ENCODE measurements at regions not wholly inside any gene's neighbourhood (a gene's known extent, or its start where the extent isn't known, plus 50 kb on each side); places are given as distances from the start of the nearest gene placed in this dataset.

DNA sequence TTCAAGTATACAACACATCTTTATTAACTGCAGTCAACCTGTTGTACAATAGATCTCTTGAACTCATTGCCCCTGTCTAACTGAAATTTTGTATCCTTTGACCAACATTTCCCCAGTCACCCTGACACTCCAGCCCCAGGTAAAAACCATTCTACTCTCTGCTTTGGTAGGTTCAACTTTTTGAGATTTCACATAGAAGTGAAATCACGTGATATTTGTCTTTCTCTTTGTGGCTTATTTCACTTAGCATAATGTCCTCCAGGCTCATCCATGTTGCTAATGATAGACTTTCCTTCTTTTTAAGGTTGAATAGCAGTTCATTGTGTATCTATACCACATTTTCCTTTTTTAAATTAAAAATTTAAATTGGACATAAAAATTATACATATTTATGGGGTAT lies 126.5 kb upstream of the MAN2A1 start:
- TF ChIP-seq, protein P1, sequence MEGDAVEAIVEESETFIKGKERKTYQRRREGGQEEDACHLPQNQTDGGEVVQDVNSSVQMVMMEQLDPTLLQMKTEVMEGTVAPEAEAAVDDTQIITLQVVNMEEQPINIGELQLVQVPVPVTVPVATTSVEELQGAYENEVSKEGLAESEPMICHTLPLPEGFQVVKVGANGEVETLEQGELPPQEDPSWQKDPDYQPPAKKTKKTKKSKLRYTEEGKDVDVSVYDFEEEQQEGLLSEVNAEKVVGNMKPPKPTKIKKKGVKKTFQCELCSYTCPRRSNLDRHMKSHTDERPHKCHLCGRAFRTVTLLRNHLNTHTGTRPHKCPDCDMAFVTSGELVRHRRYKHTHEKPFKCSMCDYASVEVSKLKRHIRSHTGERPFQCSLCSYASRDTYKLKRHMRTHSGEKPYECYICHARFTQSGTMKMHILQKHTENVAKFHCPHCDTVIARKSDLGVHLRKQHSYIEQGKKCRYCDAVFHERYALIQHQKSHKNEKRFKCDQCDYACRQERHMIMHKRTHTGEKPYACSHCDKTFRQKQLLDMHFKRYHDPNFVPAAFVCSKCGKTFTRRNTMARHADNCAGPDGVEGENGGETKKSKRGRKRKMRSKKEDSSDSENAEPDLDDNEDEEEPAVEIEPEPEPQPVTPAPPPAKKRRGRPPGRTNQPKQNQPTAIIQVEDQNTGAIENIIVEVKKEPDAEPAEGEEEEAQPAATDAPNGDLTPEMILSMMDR (IDR thresholded peaks at IDR 0.05) = no peak

DNA sequence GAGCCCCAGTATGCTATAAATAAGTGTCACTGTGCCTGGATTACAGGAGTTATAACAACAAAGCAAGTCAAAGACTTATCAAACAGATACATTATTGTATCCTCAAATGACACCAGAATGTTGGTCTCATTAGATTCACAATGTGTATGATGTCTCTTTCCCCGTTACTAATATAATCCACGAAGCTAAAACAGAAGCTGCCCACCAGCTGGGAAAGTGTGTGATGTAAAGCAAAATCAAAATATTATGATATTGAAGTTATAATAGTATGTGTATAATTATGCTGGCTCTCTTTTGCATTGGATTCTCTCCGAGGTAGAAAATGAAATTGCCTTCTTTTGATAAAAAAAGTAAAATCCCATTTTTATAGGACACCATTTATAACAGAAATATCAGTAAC lies 127.3 kb upstream of the MAN2A1 start:
- TF ChIP-seq, protein P1 (IDR thresholded peaks at IDR 0.05) = no peak

DNA sequence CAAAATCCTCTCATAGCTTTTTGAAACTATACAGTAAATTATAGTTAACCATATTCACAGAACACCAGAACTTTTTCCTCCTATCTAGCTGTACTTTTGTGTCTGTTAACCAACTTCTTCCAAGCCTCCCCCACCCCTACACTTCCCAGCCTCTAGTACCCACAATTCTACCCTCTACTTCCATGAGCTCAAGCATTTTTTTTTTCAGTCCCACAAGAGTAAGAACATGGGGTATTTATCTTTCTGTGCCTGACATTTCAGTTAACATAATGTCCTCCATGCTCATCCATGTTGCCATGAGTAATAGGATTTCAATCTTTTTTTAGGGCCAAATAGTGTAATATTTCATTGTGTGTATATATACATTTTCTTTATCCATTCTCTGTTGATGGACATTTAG lies 128.3 kb upstream of the MAN2A1 start:
- TF ChIP-seq, protein P1 (IDR thresholded peaks at IDR 0.05) = no peak

GRCh38 chr5:109560554-109560953 lies 129.2 kb upstream of the MAN2A1 start:
- TF ChIP-seq, protein P1 (IDR thresholded peaks at IDR 0.05) = no peak

DNA sequence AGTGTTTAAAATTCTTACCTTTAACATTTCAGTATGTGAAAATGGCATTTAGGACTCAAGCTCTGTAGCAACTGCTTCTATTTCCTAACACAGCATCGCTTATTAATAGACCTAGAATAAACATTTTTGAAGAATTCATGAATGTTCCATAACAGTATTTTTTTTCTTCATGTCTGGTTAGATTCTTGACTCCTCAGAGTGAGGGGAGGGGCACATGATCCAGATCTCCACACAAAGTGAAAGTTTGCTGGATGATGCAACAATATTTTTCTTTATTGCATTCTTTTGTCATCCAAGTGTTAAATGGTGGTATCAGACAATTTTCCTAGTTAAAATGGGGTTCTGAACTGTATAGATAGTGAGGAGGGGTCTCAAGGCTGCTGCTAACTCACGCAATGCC lies 130.8 kb upstream of the MAN2A1 start:
- TF ChIP-seq, protein P1 (IDR thresholded peaks at IDR 0.05) = no peak

DNA sequence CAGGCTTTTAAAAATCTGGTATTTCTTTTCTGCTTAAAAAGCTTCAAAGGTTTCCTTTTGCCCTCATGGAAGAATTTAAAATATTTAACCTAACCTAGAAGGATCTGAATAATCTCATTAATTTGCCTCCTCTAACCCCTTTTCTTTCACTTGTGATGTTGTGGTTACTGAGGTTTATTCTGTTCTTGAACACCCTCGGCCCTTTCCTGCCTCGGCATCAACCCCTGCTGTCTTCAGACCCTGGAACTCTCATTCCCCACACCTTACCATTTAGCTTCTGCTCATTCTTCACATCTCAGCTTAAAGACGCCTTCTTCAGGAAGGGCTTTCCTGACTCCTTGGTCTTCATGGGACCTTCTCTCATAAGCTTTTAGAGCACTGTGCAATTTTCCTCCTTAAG lies 131.4 kb upstream of the MAN2A1 start:
- TF ChIP-seq, protein P1 (IDR thresholded peaks at IDR 0.05) = no peak

DNA sequence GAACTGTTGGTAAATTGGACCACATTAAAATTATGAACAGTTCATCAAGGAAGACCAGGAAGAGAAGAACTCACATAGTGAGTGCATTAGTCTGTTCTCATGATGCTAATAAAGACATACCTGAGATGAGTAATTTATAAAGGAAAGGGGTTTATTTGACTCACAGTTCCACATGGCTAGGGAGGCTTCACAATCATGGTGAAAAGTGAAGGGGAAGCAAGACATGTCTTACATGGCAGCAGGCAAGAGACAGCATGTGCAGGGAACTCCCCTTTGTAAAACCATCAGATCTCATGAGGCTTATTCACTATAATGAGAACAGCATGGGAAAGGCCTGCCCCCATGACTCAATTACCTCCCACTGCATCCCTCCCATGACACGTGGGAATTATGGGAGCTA lies 135.9 kb upstream of the MAN2A1 start:
- TF ChIP-seq, protein P1 (IDR thresholded peaks at IDR 0.05) = no peak

DNA sequence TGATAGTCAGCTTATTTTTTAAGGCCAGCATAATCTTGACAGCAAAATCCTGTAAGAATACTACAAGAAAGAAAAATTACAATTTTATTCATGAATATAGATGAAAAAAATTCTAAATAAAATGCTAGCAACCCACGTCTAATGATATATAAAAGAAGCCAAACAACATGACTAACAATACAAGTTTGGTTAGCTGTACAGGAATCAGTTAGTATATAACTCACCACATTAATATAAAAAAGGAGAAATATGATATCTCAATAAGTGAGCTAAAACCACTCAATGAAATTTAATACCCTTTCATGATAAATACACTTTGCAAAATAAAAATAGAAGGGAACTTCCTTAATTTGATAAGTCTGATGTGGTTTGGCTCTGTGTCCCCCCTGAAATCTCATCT lies 139.7 kb upstream of the MAN2A1 start:
- TF ChIP-seq, protein P1 (IDR thresholded peaks at IDR 0.05) = no peak

Measured in LNCAP (cell line).